WTC11 (cell line): ENCODE measurements at regions not wholly inside any gene's neighbourhood (a gene's known extent, or its start where the extent isn't known, plus 50 kb on each side); places are given as distances from the start of the nearest gene placed in this dataset.

ENCODE experiments used
- ATF2 ChIP-seq: sonication (generic); formaldehyde crosslinking; IDR thresholded peaks from 2 replicates; pipeline ENCODE4 v1.8.1; 2022; ENCODE audit warnings: low read depth, missing genetic modification reagents, borderline replicate concordance
- ATF3 ChIP-seq: sonication (generic); formaldehyde crosslinking; conservative IDR thresholded peaks from 2 replicates; pipeline ENCODE4 v1.8.1; 2022; ENCODE audit warnings: mild to moderate bottlenecking, missing genetic modification reagents
- CBFB ChIP-seq: sonication (generic); formaldehyde crosslinking; IDR thresholded peaks from 2 replicates; pipeline ENCODE4 v1.8.1; 2022; ENCODE audit warnings: mild to moderate bottlenecking, low read depth, missing genetic modification reagents
- CREB1 ChIP-seq: sonication (generic); formaldehyde crosslinking; IDR thresholded peaks from 2 replicates; pipeline ENCODE4 v1.8.0; 2023; ENCODE audit warnings: mild to moderate bottlenecking, missing genetic modification reagents
- CTCF ChIP-seq: fragments of 200-600 bp; IDR thresholded peaks from 2 replicates; pipeline ENCODE4 v1.8.0; 2022; ENCODE audit warnings: antibody characterized with exemption
- JUN ChIP-seq: sonication (generic); formaldehyde crosslinking; IDR thresholded peaks from 2 replicates; pipeline ENCODE4 v1.8.0; 2023; ENCODE audit warnings: mild to moderate bottlenecking, missing genetic modification reagents
- KAT7 ChIP-seq: sonication (generic); formaldehyde crosslinking; IDR thresholded peaks from 2 replicates; pipeline ENCODE4 v1.8.1; 2023; ENCODE audit warnings: missing genetic modification reagents, mild to moderate bottlenecking, borderline replicate concordance
- NR2C2 ChIP-seq: sonication (generic); formaldehyde crosslinking; IDR thresholded peaks from 2 replicates; pipeline ENCODE4 v1.8.0; 2022; ENCODE audit warnings: mild to moderate bottlenecking, missing genetic modification reagents
- TEAD4 ChIP-seq: sonication (generic); formaldehyde crosslinking; IDR thresholded peaks from 2 replicates; pipeline ENCODE4 v1.8.0; 2022; ENCODE audit warnings: mild to moderate bottlenecking, missing genetic modification reagents
- USF2 ChIP-seq: sonication (generic); formaldehyde crosslinking; IDR thresholded peaks from 2 replicates; pipeline ENCODE4 v1.8.1; 2023; ENCODE audit warnings: mild to moderate bottlenecking, missing genetic modification reagents, moderate library complexity
- TF ChIP-seq, protein P1 (sequence below): sonication (generic); formaldehyde crosslinking; IDR thresholded peaks from 2 replicates; pipeline ENCODE4 v1.8.1; 2023; ENCODE audit warnings: mild to moderate bottlenecking, missing genetic modification reagents
- TF ChIP-seq, protein P2 (sequence below): sonication (generic); formaldehyde crosslinking; IDR thresholded peaks from 2 replicates; pipeline ENCODE4 v1.8.0; 2022; ENCODE audit warnings: mild to moderate bottlenecking, missing genetic modification reagents

DNA sequence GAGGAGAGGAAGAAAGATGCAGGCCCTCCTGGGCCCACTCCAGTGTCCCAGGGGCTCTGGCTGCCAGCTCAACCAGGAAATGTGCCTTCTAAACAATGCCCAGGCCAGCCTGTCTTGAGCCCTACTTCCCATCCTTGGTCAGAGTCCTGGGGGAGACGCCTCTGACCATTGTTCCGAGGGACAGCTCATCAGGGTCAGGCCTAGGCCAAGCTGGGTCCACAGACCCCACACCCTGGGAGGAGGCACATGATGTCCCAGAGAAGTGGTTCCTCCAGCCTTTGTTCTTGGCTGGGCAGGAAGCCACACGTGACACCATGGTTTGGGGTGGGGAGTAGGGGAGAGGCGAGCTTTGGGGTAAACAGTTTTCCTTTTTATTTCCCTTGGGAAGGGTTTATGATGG, 102.5 kb downstream of the EFNB1 start:
- TF ChIP-seq CTCF (no peak), ATF2 (CRISPR knock-in tag) (no peak), JUN (CRISPR knock-in tag) (no peak), KAT7 (CRISPR knock-in tag) (no peak), CREB1 (CRISPR knock-in tag) (no peak), NR2C2 (CRISPR knock-in tag) (no peak), ATF3 (CRISPR knock-in tag) (no peak), USF2 (no peak), CBFB (CRISPR knock-in tag) (no peak), TEAD4 (CRISPR knock-in tag) (no peak)
- TF ChIP-seq, protein P1, sequence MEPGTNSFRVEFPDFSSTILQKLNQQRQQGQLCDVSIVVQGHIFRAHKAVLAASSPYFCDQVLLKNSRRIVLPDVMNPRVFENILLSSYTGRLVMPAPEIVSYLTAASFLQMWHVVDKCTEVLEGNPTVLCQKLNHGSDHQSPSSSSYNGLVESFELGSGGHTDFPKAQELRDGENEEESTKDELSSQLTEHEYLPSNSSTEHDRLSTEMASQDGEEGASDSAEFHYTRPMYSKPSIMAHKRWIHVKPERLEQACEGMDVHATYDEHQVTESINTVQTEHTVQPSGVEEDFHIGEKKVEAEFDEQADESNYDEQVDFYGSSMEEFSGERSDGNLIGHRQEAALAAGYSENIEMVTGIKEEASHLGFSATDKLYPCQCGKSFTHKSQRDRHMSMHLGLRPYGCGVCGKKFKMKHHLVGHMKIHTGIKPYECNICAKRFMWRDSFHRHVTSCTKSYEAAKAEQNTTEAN (CRISPR knock-in tag) = no peak
- TF ChIP-seq, protein P2, sequence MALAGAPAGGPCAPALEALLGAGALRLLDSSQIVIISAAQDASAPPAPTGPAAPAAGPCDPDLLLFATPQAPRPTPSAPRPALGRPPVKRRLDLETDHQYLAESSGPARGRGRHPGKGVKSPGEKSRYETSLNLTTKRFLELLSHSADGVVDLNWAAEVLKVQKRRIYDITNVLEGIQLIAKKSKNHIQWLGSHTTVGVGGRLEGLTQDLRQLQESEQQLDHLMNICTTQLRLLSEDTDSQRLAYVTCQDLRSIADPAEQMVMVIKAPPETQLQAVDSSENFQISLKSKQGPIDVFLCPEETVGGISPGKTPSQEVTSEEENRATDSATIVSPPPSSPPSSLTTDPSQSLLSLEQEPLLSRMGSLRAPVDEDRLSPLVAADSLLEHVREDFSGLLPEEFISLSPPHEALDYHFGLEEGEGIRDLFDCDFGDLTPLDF = no peak
